ENCODE measurements at regions not wholly inside any gene's neighbourhood (a gene's known extent, or its start where the extent isn't known, plus 50 kb on each side); places are given as distances from the start of the nearest gene placed in this dataset.

GRCh38 chr10:61600399-61600798 lies 62.3 kb upstream of the CABCOCO1 start:
- WGBS, 2 experiments (ENCODE audit: extremely low coverage in 2 of 2, insufficient read length in 1 of 2), result no CpG with 5 or more reads among the region's 1 CpG
- Histone ChIP-seq H4K5ac (ENCODE audit: low read depth, low read length) (no peak overlapping the region), H3K4me2 (ENCODE audit: low read depth, low read length) (no peak overlapping the region), H2BK120ac (ENCODE audit: low read depth, low read length) (no peak overlapping the region), H3K9me1 (ENCODE audit: insufficient read depth, low read length) (no peaks in the 10 kb centered on the region), H3K27me3 (ENCODE audit: control insufficient read depth, insufficient read depth, low read length) (no peaks in the 10 kb centered on the region), H3K27ac (ENCODE audit: insufficient read depth, low read length) (no peak overlapping the region), H4K8ac (ENCODE audit: low read depth in 2 of 2, low read length in 2 of 2) (no peak overlapping the region), H3K23ac (ENCODE audit: low read depth, low read length) (no peak overlapping the region), H3K79me1 (ENCODE audit: low read depth in 1 of 2, low read length in 2 of 2) (no peaks in the 10 kb centered on the region), H2BK5ac (ENCODE audit: low read depth, low read length, poor library complexity, severe bottlenecking) (no peak overlapping the region), H3K56ac (ENCODE audit: extremely low read depth, insufficient read depth, low read length) (no peak overlapping the region), H4K20me1 (ENCODE audit: insufficient read depth, low read length) (no peaks in the 10 kb centered on the region), H3K4ac (ENCODE audit: low read depth, low read length) (no peak overlapping the region), H3K36me3 (ENCODE audit: control insufficient read depth, insufficient read depth, low read length) (no peaks in the 10 kb centered on the region), H2AK9ac (replicated peaks; ENCODE audit: low read depth, low read length, poor library complexity) (no peak overlapping the region), H3K9ac (ENCODE audit: low read depth, low read length) (no peak overlapping the region), H3K4me1 (ENCODE audit: control insufficient read depth, insufficient read depth, low read length) (no peaks in the 10 kb centered on the region), H2AFZ (replicated peaks; ENCODE audit: low read length, poor library complexity) (no peak overlapping the region), H3K14ac (replicated peaks; ENCODE audit: low read depth, low read length) (no peak overlapping the region), H3K9me3 (ENCODE audit: control insufficient read depth, insufficient read depth, low read length) (no peaks in the 10 kb centered on the region), H2BK20ac (ENCODE audit: low read depth, low read length) (0 out of 2 replicates have a peak overlapping the region, but pooled peaks have one; percentile 18), H3K4me3 (ENCODE audit: insufficient read depth, low read depth, low read length) (no peak overlapping the region), H3K18ac (ENCODE audit: low read depth, low read length) (no peak overlapping the region), H4K91ac (ENCODE audit: insufficient read depth, low read depth, low read length) (no peak overlapping the region), H2BK15ac (ENCODE audit: low read depth, low read length) (no peak overlapping the region), H2AK5ac (ENCODE audit: low read depth, low read length) (no peak overlapping the region)
- TF ChIP-seq SMC3 (IDR thresholded peaks at IDR 0.05; ENCODE audit: low read depth, low read length), result no peak
- no peak for TF ChIP-seq MXI1 (IDR thresholded peaks at IDR 0.05; ENCODE audit: borderline replicate concordance, low read depth, low read length)
- TF ChIP-seq POLR2A (IDR thresholded peaks at IDR 0.05; ENCODE audit: low read depth, low read length), result no peak
- no peak for TF ChIP-seq ELK1 (IDR thresholded peaks at IDR 0.05; ENCODE audit: borderline replicate concordance, low read depth, low read length)
- TF ChIP-seq FOS (IDR thresholded peaks at IDR 0.05; ENCODE audit: low read depth, low read length), result no peak
- TF ChIP-seq CEBPB (IDR thresholded peaks at IDR 0.05; ENCODE audit: low read depth, low read length), result no peak
- TF ChIP-seq, protein P1, sequence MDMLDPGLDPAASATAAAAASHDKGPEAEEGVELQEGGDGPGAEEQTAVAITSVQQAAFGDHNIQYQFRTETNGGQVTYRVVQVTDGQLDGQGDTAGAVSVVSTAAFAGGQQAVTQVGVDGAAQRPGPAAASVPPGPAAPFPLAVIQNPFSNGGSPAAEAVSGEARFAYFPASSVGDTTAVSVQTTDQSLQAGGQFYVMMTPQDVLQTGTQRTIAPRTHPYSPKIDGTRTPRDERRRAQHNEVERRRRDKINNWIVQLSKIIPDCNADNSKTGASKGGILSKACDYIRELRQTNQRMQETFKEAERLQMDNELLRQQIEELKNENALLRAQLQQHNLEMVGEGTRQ (IDR thresholded peaks at IDR 0.05; ENCODE audit: low read depth, low read length), result no peak
- no peak for TF ChIP-seq NFE2L2 (IDR thresholded peaks at IDR 0.05; ENCODE audit: low read depth, low read length)
- no peak for TF ChIP-seq RFX5 (IDR thresholded peaks at IDR 0.05; ENCODE audit: low read depth, low read length)
- in situ Hi-C loops (cut with MboI; ENCODE audit: low sequenced_read_pairs) (no loop called here), dilution Hi-C loops (cut with HindIII; ENCODE audit: low sequenced_read_pairs, unreplicated experiment) (no loop called here), intact Hi-C loops (cut with micrococcal nuclease) (no loop called here)
- ChIA-PET CTCF (no interaction called here), POLR2A (ENCODE audit: unreplicated experiment) (no interaction called here)
- ATAC-seq (ENCODE audit: low read depth) (no peak), DNase-seq (peak; percentile 10)
- BruUV-seq (replicated peaks), result no TSS peak
